NCI-H748 (cell line): ENCODE measurements at regions not wholly inside any gene's neighbourhood (a gene's known extent, or its start where the extent isn't known, plus 50 kb on each side); places are given as distances from the start of the nearest gene placed in this dataset.
"Not testable (repeated sequence)": the region's sequence is repeated elsewhere in the genome, so short reads cannot be mapped to it uniquely, and the experiment has no call there.

ENCODE experiments used
- DNase-seq: peaks from one replicate; lab custom pipeline; 2025; ENCODE audit not compliant: unreplicated experiment; lab: John Stamatoyannopoulos, UW

DNA sequence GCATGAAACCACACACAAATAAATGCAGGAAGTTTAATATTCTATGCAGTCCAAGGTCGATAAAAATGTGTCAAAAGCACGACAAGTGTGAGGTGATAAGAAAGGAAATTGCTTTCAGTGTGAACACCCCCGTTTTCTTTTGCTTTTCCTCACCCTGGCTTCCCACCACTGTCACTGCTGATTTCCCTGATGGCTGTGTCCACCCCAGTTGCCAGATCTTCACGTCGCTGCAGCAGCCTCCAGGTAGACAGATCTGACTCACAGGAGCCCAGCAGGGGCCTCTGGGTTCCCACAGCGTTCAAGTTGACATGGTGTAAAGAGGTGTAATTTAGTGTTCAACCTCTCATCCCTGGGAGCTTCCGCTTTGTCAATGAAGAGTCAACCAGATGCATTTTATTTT is 128.0 kb upstream of the TACR1 start:
- DNase-seq: peak; percentile 38

DNA sequence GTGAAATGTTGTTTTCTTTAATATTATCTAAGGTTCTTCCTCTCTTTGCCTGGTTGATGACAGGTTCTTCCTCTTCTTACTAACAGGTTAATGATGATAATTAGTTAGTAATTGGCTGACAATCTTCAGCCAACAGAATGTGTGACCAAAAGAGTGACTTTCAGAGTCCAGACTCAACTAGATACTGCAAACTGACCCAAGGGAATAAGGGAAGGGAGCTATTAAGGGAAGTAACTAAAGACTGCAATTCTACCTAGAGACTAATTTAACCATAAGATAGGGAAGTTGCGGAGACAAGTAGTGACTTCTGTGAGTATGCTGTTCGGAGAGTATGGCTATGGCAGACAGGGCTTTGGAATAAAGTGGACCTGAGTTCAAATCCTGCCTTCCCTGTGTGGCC is 127.3 kb upstream of the TACR1 start:
- no peak for DNase-seq

DNA sequence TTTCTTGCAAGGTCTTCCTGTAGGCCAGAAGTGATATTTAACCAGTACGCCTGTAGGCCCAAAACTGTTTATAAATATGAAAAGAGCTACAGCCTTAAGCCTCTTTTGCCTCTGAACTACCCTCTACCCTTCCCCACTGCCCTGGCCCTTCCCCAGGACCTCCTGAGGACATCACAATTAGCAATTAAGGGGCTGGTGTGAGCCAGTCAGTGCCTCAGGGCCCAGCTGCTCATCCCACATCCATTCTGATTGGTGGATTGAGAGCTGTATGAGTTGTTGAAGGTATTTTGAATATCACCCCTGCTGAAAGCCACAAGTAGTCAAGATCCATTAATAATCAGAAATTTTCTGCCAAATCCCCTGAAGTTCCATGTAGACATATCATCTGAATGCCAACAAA is 126.3 kb upstream of the TACR1 start:
- DNase-seq: no peak

DNA sequence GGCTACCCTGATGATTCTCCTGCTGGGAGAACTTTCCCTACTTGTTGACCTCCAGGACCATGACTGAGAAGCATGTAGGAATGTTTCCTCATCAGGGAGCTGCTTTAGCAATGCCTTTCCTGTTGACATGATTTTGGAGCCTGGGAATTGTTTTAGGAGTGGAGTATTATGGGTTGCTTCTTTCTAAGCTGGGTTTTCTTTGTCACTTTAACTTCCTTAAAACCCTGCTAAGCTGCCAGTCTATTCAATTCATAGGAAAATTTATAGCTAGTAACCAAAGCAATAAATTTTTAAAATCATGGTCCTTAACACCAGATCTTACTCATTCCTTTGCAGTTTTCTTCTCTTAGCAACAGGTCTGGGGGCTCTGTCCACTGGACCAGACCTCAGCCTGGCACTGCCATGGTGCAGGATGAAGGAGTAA is 125.6 kb upstream of the TACR1 start:
- DNase-seq: no peak

DNA sequence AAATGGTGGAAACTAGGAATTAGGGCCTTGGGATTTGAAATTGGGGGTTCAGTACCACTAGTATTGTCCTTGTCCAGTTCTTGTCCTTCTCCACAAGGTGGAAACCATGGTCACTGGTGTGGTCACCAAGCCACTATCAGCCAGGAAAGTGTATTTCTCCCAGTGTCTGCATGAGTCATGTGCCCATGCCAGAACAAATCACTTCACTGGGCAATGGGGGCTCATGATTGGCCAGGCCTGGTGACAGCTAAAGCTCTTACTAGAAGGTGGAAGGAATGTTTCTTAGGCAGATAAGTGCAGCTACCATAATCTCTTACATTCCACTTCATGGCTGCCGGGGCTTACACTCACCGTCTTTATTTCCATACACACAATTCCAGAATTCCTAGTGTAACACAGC is 124.8 kb upstream of the TACR1 start:
- DNase-seq: no peak

DNA sequence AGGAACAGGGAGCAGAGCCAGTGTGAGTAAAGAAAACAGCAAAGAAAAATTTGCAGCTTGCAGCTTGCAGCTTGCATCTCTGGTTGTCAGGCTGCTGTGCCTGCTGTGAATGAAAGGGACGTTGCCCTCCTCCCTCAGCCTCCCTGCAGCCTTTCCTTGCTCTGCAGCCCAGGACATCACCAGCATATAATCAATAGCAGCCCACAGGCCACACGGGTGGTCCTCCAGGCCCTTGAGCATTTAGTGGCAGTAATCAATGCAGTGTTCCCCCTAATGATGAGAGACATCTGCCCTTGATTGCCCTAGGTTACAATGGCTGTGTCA is 122.2 kb upstream of the TACR1 start:
- DNase-seq: no peak

DNA sequence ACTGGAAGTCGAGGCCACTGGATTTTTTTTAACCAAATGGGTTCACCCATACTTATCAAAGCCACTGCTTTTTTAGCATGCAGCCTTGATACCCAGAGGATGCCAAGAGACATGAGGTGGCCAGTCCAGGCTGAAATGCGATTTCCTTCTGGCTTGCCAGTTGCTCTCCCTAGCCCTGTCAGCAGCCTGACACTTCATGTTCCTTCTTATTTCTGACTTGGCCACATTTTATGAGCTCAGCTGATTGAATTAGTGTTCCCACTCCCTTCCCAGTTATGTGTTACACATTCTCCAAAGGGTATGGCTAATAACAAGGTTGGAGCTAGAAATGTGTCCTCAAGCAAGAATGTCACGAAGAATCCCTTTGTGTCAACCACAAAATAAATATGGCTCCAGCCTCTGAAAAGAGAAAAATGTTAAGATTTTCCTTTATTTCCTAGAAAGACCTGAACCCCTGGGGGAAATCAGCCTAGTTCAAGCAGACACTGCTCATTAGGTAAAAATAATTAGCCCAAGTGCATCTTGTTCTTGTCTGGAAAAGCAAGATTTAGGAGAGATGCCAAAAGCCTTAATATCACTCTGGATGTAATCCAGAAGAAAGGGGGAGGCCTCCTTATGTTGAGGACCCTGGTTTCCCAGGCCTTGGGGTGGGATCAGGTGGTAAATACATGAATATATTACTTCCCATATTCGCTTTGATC is 121.7 kb upstream of the TACR1 start:
- DNase-seq: no peak

DNA sequence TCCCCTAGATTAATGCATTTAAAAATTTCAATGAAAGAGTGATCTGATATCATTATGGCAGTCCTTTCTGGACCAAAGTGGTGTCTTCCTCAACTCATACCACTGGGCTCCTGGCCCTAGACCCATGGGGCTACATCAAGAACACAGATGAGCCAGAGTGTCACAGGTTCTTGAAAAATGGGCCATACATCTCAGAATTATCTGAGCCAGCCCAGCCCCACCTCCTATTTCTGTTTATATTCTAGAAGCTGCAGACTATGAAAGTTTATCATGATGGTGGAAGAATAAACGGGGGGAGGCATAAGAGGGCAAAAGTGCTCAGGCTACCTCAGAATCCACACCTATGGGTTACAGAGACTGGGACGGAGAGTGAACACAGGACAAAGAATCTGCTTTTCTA is 120.6 kb upstream of the TACR1 start:
- no peak for DNase-seq

DNA sequence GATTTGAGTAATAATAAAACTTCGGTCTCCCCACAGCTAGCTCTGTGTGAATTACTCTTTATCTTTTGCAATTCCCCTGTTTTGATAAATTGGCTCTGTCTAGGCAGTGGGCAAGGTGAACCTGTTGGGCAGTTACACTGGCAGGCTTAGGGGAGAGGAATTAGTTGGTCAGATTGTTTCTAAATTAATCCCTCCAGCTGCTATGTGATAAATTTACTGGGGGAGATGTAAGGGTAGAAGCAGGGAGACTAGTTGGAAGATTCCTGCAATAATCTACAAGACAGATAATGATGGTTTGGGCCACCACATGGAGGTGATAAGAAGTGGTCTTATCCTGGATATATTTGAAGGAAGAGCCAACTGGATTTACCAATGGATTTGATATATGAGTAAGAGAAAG is 118.5 kb upstream of the TACR1 start:
- no peak for DNase-seq

DNA sequence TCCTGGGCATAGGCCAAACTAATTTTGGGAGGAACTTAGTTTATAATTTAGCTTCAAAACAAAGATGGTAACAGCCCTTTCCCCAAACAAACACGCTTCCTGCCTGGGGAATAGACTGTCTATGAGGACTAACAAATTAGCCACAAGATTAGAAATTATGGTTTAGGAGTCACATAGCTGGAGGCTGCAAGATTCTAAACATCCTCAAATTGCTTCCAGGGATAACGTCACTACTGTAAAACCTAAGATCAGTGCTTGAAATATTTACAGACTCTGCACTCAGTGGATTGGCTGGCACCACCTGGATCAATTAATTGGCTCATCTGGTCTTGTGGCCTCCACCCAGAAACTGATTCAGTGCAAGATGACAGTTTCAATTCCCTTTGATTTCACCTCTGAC is 118.0 kb upstream of the TACR1 start:
- DNase-seq: no peak

DNA sequence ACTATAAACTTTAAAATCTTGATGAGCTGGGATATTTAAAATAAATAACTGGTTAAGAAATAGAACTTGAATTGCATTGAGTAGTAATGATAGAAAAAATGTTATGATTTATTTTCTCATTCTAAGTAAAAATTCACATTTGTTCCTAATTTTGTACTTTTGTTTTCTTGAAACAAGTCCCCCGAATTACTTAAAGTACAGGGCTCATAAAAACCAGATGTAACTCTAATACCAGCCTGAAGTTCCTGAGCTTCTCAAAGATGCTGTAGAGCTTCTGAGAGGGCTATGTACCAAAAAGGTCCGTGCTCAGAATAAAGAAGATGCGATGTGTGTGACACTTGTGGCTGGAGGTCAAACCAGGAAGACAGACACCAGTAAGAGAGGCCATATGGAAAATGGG is 116.1 kb upstream of the TACR1 start:
- DNase-seq: no peak

DNA sequence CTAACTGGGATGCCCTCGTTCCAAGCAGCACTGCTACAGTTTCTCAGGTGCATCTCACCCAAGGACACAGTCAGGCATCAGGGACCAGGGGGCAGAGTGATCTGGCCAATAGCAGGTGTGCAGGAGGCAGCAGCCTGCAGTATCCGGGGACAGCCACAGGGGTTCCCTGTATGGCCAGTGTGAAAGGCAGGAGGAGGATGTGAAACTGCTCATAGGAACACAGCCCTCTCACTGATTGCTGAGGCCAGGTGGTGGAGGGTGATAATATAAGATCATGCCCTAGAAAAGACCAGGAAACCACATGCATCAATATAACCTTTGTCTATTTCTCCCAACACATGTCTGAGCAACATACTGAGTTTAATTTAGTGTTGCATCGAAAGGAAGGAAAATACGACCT is 112.7 kb upstream of the TACR1 start:
- DNase-seq: peak; percentile 11

DNA sequence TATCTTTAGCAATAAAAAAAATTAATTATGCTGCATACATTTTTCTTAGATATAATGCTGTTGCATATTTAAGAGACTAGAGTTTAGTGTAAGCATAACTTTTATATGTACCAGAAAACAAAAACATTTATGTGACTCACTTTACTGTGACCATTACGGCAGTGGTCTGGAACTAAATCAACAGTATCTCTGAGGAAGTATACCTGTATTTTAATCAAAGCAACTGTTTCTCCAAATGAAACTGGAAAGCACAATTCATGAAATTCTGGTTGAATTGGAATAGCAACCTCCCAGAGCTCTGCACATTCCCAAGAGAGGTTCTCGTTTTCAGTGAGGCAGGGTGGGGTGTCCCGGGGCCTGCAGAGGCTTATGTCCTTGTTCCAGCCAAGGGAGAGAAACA is 112.2 kb upstream of the TACR1 start:
- no peak for DNase-seq

DNA sequence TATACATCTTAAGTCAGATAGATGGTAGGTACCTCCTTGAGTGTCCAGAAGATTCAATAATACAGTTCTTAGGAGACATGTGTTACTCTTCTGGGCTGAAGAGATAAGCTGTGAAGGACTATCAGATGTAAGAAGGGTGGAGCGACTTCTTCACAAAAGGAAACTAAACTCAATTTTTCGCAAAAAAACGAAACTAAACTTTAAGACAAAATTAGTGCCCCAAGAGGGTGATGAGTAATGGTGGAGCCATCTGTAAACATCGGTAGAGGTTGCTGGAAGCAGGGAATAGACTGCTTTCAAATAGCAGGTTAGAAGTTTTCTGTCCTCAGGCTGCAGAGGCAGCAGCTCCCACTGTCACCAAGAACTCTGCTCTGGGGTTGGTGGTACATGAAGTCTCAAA is 111.6 kb upstream of the TACR1 start:
- DNase-seq: no peak

DNA sequence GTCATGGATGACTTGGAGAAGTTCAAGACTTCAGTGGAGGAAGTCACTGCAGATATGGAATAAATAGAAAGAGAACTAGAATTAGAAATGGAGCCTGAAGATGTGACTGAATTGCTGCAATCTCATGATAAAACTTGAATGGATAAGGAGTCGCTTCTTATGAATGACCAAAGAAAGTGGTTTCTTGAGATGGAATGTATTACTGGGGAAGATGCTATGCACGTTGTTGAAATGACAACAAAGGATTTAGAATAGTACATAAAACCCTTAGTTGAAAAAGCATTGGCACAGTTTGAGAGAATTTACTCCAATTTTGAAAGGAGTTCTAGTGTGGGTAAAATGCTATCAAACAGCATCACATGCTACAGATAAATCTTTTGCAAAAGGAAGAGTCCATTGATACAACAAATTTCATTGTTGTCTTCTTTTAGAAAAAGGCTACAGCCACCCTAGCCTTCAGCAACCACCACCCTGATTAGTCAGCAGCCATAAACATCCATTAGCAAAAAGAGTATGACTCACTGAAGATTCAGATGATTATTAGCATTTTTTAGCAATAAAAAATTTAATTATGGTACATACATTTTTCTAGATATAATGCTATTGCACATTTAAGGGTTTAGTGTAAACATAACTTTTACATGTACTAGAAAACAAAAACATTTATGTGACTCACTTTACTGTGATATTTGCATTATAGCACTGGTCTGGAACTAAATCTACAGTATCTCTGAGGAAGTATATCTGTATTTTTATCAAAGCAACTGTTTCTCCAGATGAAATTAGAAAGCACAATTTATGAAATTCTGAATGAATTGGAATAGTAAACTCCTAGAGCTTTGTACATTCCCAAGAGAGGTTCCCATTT is 110.5 kb upstream of the TACR1 start:
- DNase-seq: no peak

DNA sequence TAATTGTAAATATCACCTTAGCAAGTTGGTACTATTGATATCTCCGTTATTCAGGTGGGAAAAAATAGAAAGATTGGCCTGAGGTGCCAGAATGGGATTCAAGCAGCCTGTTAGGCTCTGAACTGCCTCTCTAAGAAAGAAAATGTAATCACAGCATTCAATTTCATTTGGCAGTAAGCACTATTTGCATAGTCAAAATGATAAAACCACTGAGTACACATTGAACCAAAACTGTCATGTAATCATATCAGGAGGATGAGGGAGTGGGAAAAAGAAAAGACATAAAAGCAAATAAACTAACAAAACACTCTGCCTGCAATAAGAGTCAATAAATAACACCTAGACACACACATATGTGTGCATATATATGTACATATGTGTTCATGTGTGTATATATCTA is 103.9 kb upstream of the TACR1 start:
- DNase-seq: no peak

DNA sequence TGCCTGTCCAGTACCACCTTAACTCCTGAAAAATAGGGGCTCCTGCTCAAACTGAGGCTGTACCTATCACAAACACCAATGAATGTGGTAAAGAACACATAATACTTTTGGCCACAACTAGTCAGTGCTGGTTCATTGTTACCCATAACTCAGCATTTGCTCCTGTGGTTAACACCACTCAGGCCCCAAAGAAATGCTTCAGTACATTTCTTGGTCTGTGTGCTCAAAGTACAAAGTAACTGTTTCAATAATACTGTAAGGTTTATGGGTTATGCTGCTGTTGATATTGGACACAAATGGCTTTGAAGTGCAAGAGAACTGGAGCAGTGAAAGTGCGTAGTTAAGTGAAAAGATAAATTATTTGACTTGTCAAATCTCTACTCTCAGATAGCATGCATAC is 95.0 kb upstream of the TACR1 start:
- DNase-seq: no peak

DNA sequence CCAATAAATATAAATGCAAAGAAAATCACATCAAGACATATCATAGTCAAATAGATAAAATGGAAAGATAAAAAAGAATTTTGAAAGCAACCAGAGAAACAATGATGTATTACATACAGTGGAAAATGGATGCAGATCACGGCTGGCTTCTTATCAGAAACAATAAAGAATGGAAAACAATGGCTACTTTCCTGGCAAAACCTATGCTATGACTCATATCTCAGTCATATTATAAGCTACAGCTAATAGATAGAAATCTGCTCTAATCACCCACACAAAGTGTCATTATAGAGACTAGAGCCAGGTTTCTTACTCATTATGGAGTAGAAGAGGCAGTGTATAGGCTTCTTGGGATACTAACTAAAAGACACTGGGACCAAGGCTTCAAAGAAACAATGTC is 93.5 kb upstream of the TACR1 start:
- no peak for DNase-seq

DNA sequence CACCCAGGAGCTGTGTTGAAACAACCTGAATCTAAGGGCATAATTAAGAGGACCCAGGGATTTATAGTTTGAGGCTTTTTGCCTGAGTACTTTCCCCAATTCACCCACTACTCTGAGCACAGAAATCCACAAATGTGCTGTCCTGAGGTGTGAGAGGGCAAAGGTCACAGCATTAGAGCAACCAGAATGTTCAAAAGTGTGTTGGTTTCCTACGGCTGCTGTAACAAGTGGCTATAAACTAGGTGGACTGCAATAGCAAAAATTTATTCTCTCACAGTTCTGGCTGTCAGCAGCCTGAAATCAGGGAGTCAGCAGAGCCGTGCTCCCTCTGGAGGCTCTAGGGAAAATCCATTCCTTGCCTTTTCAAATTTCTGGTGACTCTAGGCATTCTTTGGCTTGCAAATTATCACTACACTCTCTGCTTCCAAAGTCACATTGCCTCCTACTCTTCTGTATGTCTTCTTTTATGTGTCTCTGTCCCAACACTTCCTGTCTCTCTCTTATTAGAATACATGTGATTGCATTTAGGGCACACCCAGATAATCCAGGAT is 91.4 kb upstream of the TACR1 start:
- no peak for DNase-seq

DNA sequence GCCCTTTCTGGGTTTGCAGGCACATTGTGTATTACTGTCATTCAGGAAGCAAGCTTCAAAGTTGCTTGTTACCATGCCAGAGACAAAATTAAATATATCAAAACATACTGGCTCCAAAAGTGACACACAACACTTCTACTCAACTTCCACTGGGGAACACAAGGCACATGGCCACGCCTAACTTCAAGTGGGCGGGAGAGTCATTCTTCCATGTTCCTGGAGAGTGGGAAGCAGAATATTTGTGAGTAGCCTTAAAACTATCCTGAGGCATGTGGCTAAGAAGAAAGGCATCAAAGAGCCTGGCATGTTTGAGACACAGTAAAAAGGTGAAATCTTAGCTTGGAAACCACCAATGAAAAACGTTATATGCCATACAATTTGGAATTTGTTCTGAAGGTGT is 90.5 kb upstream of the TACR1 start:
- DNase-seq: no peak

DNA sequence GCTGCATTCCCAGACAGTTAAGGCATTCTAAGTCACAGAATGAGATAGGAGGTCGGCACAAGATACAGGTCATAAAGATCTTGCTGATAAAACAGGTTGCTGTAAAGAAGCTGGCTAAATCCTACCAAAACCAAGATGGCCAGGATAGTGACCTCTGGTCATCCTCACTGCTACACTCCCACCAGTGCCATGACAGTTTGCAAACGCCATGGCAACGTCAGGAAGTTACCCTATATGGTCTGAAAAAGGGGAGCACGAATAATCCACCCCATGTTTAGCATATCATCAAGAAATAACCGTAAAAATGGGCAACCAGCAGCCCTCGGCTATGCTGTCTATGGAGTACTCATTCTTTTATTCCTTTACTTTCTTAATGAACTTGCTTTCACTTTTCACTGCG is 89.9 kb upstream of the TACR1 start:
- not testable (repeated sequence) for DNase-seq

DNA sequence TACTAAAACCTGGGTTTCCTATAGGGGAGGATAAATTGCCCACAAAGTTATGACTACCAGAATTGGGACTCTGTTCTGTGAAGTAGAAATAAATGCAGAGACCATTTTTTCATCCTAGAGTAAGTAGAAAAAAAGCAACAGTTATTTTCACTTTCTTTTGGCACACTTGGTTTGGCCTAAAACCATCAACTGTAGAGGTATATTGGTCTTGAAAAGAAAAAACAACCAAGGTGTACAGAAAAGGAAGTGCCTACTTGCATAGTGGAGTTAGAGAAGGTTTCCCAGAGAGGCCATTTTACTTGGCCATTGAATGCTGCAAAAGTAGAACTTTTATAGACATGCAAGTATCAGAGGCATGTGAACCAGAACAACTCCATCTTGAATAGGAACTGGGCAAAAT is 89.4 kb upstream of the TACR1 start:
- no peak for DNase-seq
